Body of pancreas (tissue), 4 donors: ENCODE measurements at regions not wholly inside any gene's neighbourhood (a gene's known extent, or its start where the extent isn't known, plus 50 kb on each side); places are given as distances from the start of the nearest gene placed in this dataset.

Experiments used
- POLR2A ChIP-seq, 3 donors: fragments of 450-650 bp; IDR thresholded peaks; one replicate each; pipeline ENCODE4 v1.6.1; 2016; ENCODE audit warnings: antibody characterized with exemption in 3 of 3, mild to moderate bottlenecking in 2 of 3
- TF ChIP-seq, protein P1 (sequence below), 7 experiments: fragments of 450-650 bp in 4 of 7; fragments of 200-600 bp in 3 of 7; sonication (generic) in 3 of 7; IDR thresholded peaks; one replicate each; pipeline ENCODE4 v1.5.1; 2016 to 2019; ENCODE audit warnings: antibody characterized with exemption in 7 of 7

- TF ChIP-seq, protein P1, sequence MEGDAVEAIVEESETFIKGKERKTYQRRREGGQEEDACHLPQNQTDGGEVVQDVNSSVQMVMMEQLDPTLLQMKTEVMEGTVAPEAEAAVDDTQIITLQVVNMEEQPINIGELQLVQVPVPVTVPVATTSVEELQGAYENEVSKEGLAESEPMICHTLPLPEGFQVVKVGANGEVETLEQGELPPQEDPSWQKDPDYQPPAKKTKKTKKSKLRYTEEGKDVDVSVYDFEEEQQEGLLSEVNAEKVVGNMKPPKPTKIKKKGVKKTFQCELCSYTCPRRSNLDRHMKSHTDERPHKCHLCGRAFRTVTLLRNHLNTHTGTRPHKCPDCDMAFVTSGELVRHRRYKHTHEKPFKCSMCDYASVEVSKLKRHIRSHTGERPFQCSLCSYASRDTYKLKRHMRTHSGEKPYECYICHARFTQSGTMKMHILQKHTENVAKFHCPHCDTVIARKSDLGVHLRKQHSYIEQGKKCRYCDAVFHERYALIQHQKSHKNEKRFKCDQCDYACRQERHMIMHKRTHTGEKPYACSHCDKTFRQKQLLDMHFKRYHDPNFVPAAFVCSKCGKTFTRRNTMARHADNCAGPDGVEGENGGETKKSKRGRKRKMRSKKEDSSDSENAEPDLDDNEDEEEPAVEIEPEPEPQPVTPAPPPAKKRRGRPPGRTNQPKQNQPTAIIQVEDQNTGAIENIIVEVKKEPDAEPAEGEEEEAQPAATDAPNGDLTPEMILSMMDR (IDR thresholded peaks at IDR 0.05), result no peak
- TF ChIP-seq POLR2A (IDR thresholded peaks at IDR 0.05), result no peak
Measured at GRCh38 chrX:80879143-80879542, 69.5 kb upstream of the BRWD3 start.
